ENCODE measurements at regions not wholly inside any gene's neighbourhood (a gene's known extent, or its start where the extent isn't known, plus 50 kb on each side); places are given as distances from the start of the nearest gene placed in this dataset.

GRCh38 chr19:33876192-33876591, 79.5 kb downstream of the KCTD15 start:
- TF ChIP-seq POLR2AphosphoS5 (IDR thresholded peaks at IDR 0.05; ENCODE audit: low read depth) (no peak), EZH2 (IDR thresholded peaks at IDR 0.05; ENCODE audit: low read depth, unreplicated experiment) (no peak), STAT1 (IDR thresholded peaks at IDR 0.05; ENCODE audit: unreplicated experiment) (no peak), REST (IDR thresholded peaks at IDR 0.05; ENCODE audit: unreplicated experiment) (no peak), JUNB (IDR thresholded peaks at IDR 0.05; ENCODE audit: unreplicated experiment) (no peak), ZNF331 (CRISPR knock-in tag; IDR thresholded peaks at IDR 0.05; ENCODE audit: low read depth) (no peak)
- TF ChIP-seq, protein P1, sequence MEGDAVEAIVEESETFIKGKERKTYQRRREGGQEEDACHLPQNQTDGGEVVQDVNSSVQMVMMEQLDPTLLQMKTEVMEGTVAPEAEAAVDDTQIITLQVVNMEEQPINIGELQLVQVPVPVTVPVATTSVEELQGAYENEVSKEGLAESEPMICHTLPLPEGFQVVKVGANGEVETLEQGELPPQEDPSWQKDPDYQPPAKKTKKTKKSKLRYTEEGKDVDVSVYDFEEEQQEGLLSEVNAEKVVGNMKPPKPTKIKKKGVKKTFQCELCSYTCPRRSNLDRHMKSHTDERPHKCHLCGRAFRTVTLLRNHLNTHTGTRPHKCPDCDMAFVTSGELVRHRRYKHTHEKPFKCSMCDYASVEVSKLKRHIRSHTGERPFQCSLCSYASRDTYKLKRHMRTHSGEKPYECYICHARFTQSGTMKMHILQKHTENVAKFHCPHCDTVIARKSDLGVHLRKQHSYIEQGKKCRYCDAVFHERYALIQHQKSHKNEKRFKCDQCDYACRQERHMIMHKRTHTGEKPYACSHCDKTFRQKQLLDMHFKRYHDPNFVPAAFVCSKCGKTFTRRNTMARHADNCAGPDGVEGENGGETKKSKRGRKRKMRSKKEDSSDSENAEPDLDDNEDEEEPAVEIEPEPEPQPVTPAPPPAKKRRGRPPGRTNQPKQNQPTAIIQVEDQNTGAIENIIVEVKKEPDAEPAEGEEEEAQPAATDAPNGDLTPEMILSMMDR (conservative IDR thresholded peaks at IDR 0.05; ENCODE audit: low read depth in 2 of 2): no peak

All from GM23338 (cell line).